HepG2 (cell line): ENCODE measurements at regions not wholly inside any gene's neighbourhood (a gene's known extent, or its start where the extent isn't known, plus 50 kb on each side); places are given as distances from the start of the nearest gene placed in this dataset.

Experiments
- ATAC-seq: fragments of 200-7000 bp; cut with Tn5 transposase; 3 replicates; pipeline ENCODE4 v1.9.1; 2020; ENCODE audit warnings: mild to moderate bottlenecking, moderate library complexity
- BruUV-seq: library from RNA; stranded (reverse); fragments of 400-500 nt; replicated peaks from 2 replicates; lab custom pipeline; 2021; lab: Mats Ljungman, UMichigan
- CTCF ChIA-PET: fragments of 300-600 bp; formaldehyde crosslinking; extraction: SDS; loops from one replicate; lab custom pipeline; 2021; ENCODE audit warnings: low total read pairs, inconsistent platforms, low intra/inter-chr PET ratio; lab: Yijun Ruan, JAX
- POLR2A ChIA-PET: fragments of 350-600 bp; sonication (Branson Sonifier 250); formaldehyde crosslinking; loops from one replicate; lab custom pipeline; 2020; ENCODE audit warnings: antibody characterized with exemption, inconsistent platforms; lab: Yijun Ruan, JAX
- DNase-seq: peaks from one replicate; pipeline ENCODE4 v3.0.0-alpha.2; 2015; ENCODE audit warnings: low spot score
- FAIRE-seq: peaks from 3 replicates; lab custom pipeline; 2011; peaks lifted over from hg19 to GRCh38; lab: Jason Lieb, UNC
- H2AFZ ChIP-seq: one replicate; pipeline ENCODE4 v1.6.1; 2011; ENCODE audit warnings: low read length, inconsistent platforms
- H3K27ac ChIP-seq: fragments of 300-600 bp; 3 replicates; pipeline ENCODE4 v1.8.0; 2011; ENCODE audit warnings: mixed run types, mild to moderate bottlenecking, mixed read lengths, low read length, inconsistent platforms; ENCODE audit not compliant: insufficient read depth; ENCODE audit errors: extremely low read length
- H3K27me3 ChIP-seq, 2 experiments: fragments of 200-600 bp in 1 of 2; 2 replicates in 1 of 2; 3 replicates in 1 of 2; pipeline versions ENCODE4 v1.6.0 to v1.8.0; 2011; ENCODE audit warnings: low read length in 2 of 2, mild to moderate bottlenecking in 2 of 2, moderate library complexity in 2 of 2, inconsistent platforms in 1 of 2; ENCODE audit not compliant: insufficient read depth in 2 of 2, control insufficient read depth in 1 of 2
- H3K36me3 ChIP-seq, 2 experiments: fragments of 200-600 bp in 1 of 2; replicated peaks in 1 of 2; 2 replicates in 1 of 2; 3 replicates in 1 of 2; pipeline versions ENCODE4 v1.5.1 to v1.8.0; 2011; ENCODE audit warnings: low read length in 2 of 2, inconsistent platforms in 1 of 2; ENCODE audit not compliant: insufficient read depth in 2 of 2, control insufficient read depth in 1 of 2
- H3K4me1 ChIP-seq: 2 replicates; pipeline ENCODE4 v1.5.1; 2012; ENCODE audit warnings: low read length, inconsistent platforms; ENCODE audit not compliant: insufficient read depth
- H3K4me2 ChIP-seq: 2 replicates; pipeline ENCODE4 v1.6.0; 2011; ENCODE audit warnings: low read depth, low read length, inconsistent platforms
- H3K4me3 ChIP-seq, 3 experiments: fragments of 200-600 bp in 1 of 3; sonication (generic), shearing (Covaris generic) in 1 of 3; replicated peaks in 1 of 3; 2 replicates each; pipeline ENCODE4 v1.5.1; 2011 to 2016; ENCODE audit warnings: low read length in 3 of 3, inconsistent platforms in 2 of 3, low read depth in 2 of 3, mild to moderate bottlenecking in 2 of 3, control low read depth in 1 of 3, mixed read lengths in 1 of 3; ENCODE audit not compliant: insufficient read depth in 1 of 3
- H3K79me2 ChIP-seq: one replicate; pipeline ENCODE4 v1.6.1; 2011; ENCODE audit warnings: low read length, inconsistent platforms; ENCODE audit not compliant: insufficient read depth
- H3K9ac ChIP-seq: 2 replicates; pipeline ENCODE4 v1.6.0; 2011; ENCODE audit warnings: mild to moderate bottlenecking, low read depth, low read length, inconsistent platforms; ENCODE audit not compliant: insufficient read depth
- H3K9me3 ChIP-seq: 2 replicates; pipeline ENCODE4 v1.5.1; 2012; ENCODE audit warnings: mild to moderate bottlenecking, low read length
- H4K20me1 ChIP-seq: 2 replicates; pipeline ENCODE4 v1.6.0; 2011; ENCODE audit warnings: inconsistent platforms, mild to moderate bottlenecking, low read length, moderate library complexity; ENCODE audit not compliant: insufficient read depth
- ATF7 ChIP-seq, 2 experiments: fragments of 450-650 bp in 1 of 2; sonication (generic) in 1 of 2; formaldehyde crosslinking in 1 of 2; IDR thresholded peaks; 2 replicates each; pipeline versions ENCODE4 v1.4.0 to v1.6.1; 2016 to 2020; ENCODE audit warnings: antibody characterized with exemption in 1 of 2, mild to moderate bottlenecking in 1 of 2, missing genetic modification reagents in 1 of 2
- DNMT3B ChIP-seq: conservative IDR thresholded peaks from 2 replicates; pipeline ENCODE4 v1.6.1; 2016; ENCODE audit warnings: missing biosample characterization, control low read depth
- EHMT2 ChIP-seq: fragments of 200-600 bp; sonication (generic); IDR thresholded peaks from 2 replicates; pipeline ENCODE4 v1.7.0; 2017; ENCODE audit warnings: antibody characterized with exemption, low read depth, low read length, borderline replicate concordance
- HNF4G ChIP-seq, 2 experiments: sonication (generic) in 1 of 2; formaldehyde crosslinking in 1 of 2; IDR thresholded peaks; 2 replicates each; pipeline versions ENCODE4 v1.4.0 to v1.6.1; 2011 to 2020; ENCODE audit warnings: borderline replicate concordance in 2 of 2, low read depth in 2 of 2, mild to moderate bottlenecking in 2 of 2, low read length in 1 of 2, missing genetic modification reagents in 1 of 2, moderate library complexity in 1 of 2
- TSC22D2 ChIP-seq: sonication (generic); formaldehyde crosslinking; IDR thresholded peaks from 2 replicates; pipeline ENCODE4 v1.5.1; 2020; ENCODE audit warnings: missing genetic modification reagents, mild to moderate bottlenecking, borderline replicate concordance
- ZNF101 ChIP-seq: sonication (generic); formaldehyde crosslinking; IDR thresholded peaks from 2 replicates; pipeline ENCODE4 v1.4.0; 2020; ENCODE audit warnings: mild to moderate bottlenecking, low read depth, missing genetic modification reagents, borderline replicate concordance
- ZNF335 ChIP-seq: sonication (generic); formaldehyde crosslinking; IDR thresholded peaks from 2 replicates; pipeline ENCODE4 v1.4.0; 2020; ENCODE audit warnings: missing genetic modification reagents
- ZNF350 ChIP-seq: sonication (generic); formaldehyde crosslinking; IDR thresholded peaks from 2 replicates; pipeline ENCODE4 v1.4.0; 2020; ENCODE audit warnings: mild to moderate bottlenecking, low read depth, missing genetic modification reagents, borderline replicate concordance
- ZNF7 ChIP-seq: IDR thresholded peaks from 2 replicates; pipeline ENCODE4 v1.6.1; 2016; ENCODE audit warnings: missing biosample characterization, missing genetic modification reagents
- ZNF75D ChIP-seq: sonication (generic); formaldehyde crosslinking; IDR thresholded peaks from 2 replicates; pipeline ENCODE4 v1.8.1; 2023; ENCODE audit warnings: missing genetic modification reagents, mild to moderate bottlenecking, borderline replicate concordance
- WGBS: methylation state at CpG from one replicate; pipeline ENCODE4 v1.1.6; 2017; ENCODE audit warnings: low lambda C conversion rate; 5-methylcytosine and 5-hydroxymethylcytosine counted together
- in situ Hi-C: cut with HindIII; loops from 2 replicates; pipeline ENCODE4 v1.10.0; 2017; ENCODE audit warnings: low pct_unique_long_range_greater_than_20kb; ENCODE audit not compliant: extremely low pct_ligation_motif_present
- intact Hi-C: fragments of 100-400 bp; cut with micrococcal nuclease; formaldehyde crosslinking; loops from one replicate; pipeline ENCODE4 v1.10.0; 2022; ENCODE audit not compliant: unreplicated experiment
- TF ChIP-seq, protein P1 (sequence below): sonication (generic); formaldehyde crosslinking; IDR thresholded peaks from 2 replicates; pipeline ENCODE4 v1.8.0; 2022; ENCODE audit warnings: missing genetic modification reagents, mild to moderate bottlenecking, inconsistent platforms, borderline replicate concordance
- TF ChIP-seq, protein P2 (sequence below): sonication (generic); formaldehyde crosslinking; IDR thresholded peaks from 2 replicates; pipeline ENCODE4 v1.4.0; 2020; ENCODE audit warnings: mild to moderate bottlenecking, missing genetic modification reagents
- TF ChIP-seq, protein P3 (sequence below): sonication (generic); formaldehyde crosslinking; IDR thresholded peaks from 2 replicates; pipeline ENCODE4 v1.9.0; 2021; ENCODE audit warnings: missing genetic modification reagents, mild to moderate bottlenecking, borderline replicate concordance
- TF ChIP-seq, protein P4 (sequence below): sonication (generic); formaldehyde crosslinking; IDR thresholded peaks from 2 replicates; pipeline ENCODE4 v1.4.0; 2020; ENCODE audit warnings: missing genetic modification reagents

DNA sequence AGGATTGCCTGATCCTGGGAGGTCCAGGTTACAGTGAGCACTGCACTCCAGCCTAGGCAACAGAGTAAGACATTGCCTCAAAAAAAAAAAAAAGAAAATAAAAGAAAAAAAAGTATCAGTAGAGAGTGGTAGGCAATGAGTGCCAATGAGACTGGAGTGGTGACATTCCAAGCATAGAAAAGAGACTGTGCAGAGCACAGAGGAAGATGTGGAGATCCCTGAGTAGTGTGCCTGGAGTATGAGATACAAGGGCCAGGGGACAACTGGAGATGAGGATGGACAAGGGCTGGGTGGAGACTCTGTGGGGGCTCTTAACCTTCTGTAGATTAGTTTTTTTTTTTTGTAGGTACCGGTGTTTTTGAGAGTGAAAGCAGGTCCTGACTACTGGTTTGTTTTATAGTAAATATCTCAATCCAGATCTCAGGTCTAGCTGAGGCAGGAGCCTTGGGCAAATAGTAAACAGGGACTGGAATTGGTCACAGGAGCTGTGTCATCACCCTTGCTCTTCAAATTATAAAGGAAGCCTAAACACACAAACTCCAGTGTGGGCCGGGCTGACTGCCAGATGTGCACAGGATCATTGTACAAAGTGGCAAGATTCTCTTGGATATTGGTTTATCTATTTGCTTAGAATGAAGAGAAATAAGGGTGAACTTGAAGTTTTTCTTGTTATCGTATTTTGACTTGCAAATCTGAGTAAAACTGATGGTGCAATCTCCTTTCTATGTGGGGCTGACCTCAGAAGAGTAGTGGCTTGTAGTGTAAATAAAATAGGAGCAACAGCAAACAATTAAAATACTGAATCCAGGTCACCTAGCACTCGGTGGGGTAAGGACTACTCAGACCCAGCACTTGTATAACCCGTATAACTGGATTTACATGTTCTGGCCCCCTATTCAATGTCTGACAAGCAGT, 144.9 kb downstream of the SOX4 start:
- in situ Hi-C loops (no loop called here), intact Hi-C loops (no loop called here)
- no peaks in the 10 kb centered on the region for H3K9me3 ChIP-seq
- WGBS, result 2% methylated on average over 5 of the region's 5 CpGs
- no peak overlapping the region for H3K4me2 ChIP-seq
- no peaks in the 10 kb centered on the region for H3K27me3 ChIP-seq
- ATAC-seq (peak; percentile 31; the same call in 2 of the 3 replicates), DNase-seq (no peak), FAIRE-seq (no peak)
- BruUV-seq, result no TSS peak
- no peak overlapping the region for H3K27ac ChIP-seq
- no peaks in the 10 kb centered on the region for H3K36me3 ChIP-seq
- no peak overlapping the region for H3K9ac ChIP-seq
- H3K79me2 ChIP-seq, result no peaks in the 10 kb centered on the region
- no peak overlapping the region for H3K4me3 ChIP-seq
- ChIA-PET POLR2A (no interaction called here), CTCF (no interaction called here)
- H2AFZ ChIP-seq, result no peak overlapping the region
- no peaks in the 10 kb centered on the region for H4K20me1 ChIP-seq
- no peaks in the 10 kb centered on the region for H3K4me1 ChIP-seq
- TF ChIP-seq, protein P1, sequence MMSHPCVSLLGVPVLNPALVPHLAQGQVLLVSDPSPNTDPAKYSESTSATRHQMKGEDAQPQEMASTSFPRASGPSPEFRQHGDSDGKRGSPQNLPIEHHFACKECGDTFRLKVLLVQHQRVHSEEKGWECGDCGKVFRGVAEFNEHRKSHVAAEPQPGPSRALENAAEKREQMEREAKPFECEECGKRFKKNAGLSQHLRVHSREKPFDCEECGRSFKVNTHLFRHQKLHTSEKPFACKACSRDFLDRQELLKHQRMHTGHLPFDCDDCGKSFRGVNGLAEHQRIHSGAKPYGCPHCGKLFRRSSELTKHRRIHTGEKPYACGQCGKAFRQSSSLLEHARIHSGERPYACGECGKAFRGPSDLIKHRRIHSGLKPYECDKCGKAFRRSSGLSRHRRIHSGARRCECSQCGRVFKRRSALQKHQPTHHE (CRISPR knock-in tag), result no peak
- TF ChIP-seq ZNF7 (CRISPR knock-in tag) (no peak), ATF7 (IDR thresholded peaks at IDR 0.05) (no peak), ATF7 (CRISPR knock-in tag; IDR thresholded peaks at IDR 0.05) (no peak), DNMT3B (CRISPR knock-in tag) (no peak), HNF4G (IDR thresholded peaks at IDR 0.05; ENCODE audit: borderline replicate concordance, low read depth, low read length) (no peak), HNF4G (CRISPR knock-in tag; IDR thresholded peaks at IDR 0.05; ENCODE audit: borderline replicate concordance, low read depth) (no peak), ZNF75D (CRISPR knock-in tag) (no peak), TSC22D2 (CRISPR knock-in tag) (no peak), ZNF101 (no peak), ZNF335 (CRISPR knock-in tag) (no peak), EHMT2 (no peak), ZNF350 (CRISPR knock-in tag) (no peak)
- TF ChIP-seq, protein P2, sequence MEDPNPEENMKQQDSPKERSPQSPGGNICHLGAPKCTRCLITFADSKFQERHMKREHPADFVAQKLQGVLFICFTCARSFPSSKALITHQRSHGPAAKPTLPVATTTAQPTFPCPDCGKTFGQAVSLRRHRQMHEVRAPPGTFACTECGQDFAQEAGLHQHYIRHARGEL (CRISPR knock-in tag), result no peak
- TF ChIP-seq, protein P3, sequence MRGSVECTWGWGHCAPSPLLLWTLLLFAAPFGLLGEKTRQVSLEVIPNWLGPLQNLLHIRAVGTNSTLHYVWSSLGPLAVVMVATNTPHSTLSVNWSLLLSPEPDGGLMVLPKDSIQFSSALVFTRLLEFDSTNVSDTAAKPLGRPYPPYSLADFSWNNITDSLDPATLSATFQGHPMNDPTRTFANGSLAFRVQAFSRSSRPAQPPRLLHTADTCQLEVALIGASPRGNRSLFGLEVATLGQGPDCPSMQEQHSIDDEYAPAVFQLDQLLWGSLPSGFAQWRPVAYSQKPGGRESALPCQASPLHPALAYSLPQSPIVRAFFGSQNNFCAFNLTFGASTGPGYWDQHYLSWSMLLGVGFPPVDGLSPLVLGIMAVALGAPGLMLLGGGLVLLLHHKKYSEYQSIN (CRISPR knock-in tag), result no peak
- TF ChIP-seq, protein P4, sequence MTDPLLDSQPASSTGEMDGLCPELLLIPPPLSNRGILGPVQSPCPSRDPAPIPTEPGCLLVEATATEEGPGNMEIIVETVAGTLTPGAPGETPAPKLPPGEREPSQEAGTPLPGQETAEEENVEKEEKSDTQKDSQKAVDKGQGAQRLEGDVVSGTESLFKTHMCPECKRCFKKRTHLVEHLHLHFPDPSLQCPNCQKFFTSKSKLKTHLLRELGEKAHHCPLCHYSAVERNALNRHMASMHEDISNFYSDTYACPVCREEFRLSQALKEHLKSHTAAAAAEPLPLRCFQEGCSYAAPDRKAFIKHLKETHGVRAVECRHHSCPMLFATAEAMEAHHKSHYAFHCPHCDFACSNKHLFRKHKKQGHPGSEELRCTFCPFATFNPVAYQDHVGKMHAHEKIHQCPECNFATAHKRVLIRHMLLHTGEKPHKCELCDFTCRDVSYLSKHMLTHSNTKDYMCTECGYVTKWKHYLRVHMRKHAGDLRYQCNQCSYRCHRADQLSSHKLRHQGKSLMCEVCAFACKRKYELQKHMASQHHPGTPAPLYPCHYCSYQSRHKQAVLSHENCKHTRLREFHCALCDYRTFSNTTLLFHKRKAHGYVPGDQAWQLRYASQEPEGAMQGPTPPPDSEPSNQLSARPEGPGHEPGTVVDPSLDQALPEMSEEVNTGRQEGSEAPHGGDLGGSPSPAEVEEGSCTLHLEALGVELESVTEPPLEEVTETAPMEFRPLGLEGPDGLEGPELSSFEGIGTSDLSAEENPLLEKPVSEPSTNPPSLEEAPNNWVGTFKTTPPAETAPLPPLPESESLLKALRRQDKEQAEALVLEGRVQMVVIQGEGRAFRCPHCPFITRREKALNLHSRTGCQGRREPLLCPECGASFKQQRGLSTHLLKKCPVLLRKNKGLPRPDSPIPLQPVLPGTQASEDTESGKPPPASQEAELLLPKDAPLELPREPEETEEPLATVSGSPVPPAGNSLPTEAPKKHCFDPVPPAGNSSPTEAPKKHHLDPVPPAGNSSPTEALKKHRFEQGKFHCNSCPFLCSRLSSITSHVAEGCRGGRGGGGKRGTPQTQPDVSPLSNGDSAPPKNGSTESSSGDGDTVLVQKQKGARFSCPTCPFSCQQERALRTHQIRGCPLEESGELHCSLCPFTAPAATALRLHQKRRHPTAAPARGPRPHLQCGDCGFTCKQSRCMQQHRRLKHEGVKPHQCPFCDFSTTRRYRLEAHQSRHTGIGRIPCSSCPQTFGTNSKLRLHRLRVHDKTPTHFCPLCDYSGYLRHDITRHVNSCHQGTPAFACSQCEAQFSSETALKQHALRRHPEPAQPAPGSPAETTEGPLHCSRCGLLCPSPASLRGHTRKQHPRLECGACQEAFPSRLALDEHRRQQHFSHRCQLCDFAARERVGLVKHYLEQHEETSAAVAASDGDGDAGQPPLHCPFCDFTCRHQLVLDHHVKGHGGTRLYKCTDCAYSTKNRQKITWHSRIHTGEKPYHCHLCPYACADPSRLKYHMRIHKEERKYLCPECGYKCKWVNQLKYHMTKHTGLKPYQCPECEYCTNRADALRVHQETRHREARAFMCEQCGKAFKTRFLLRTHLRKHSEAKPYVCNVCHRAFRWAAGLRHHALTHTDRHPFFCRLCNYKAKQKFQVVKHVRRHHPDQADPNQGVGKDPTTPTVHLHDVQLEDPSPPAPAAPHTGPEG (CRISPR knock-in tag), result no peak
